ENCODE measurements at regions not wholly inside any gene's neighbourhood (a gene's known extent, or its start where the extent isn't known, plus 50 kb on each side); places are given as distances from the start of the nearest gene placed in this dataset.

GRCh38 chr3:168457954-168458539 lies 362.3 kb upstream of the GOLIM4 start:
- H3K9me2 ChIP-seq (ENCODE audit: low read depth, low read length), result no peaks in the 10 kb centered on the region
- H3K4me1 ChIP-seq (ENCODE audit: insufficient read depth, low read length, severe bottlenecking), result no peaks in the 10 kb centered on the region
- H4K20me1 ChIP-seq (ENCODE audit: insufficient read depth, low read length), result no peaks in the 10 kb centered on the region
- no peak for TF ChIP-seq EZH2 (IDR thresholded peaks at IDR 0.05; ENCODE audit: borderline replicate concordance, low read length)
- TF ChIP-seq, protein P1, sequence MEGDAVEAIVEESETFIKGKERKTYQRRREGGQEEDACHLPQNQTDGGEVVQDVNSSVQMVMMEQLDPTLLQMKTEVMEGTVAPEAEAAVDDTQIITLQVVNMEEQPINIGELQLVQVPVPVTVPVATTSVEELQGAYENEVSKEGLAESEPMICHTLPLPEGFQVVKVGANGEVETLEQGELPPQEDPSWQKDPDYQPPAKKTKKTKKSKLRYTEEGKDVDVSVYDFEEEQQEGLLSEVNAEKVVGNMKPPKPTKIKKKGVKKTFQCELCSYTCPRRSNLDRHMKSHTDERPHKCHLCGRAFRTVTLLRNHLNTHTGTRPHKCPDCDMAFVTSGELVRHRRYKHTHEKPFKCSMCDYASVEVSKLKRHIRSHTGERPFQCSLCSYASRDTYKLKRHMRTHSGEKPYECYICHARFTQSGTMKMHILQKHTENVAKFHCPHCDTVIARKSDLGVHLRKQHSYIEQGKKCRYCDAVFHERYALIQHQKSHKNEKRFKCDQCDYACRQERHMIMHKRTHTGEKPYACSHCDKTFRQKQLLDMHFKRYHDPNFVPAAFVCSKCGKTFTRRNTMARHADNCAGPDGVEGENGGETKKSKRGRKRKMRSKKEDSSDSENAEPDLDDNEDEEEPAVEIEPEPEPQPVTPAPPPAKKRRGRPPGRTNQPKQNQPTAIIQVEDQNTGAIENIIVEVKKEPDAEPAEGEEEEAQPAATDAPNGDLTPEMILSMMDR (IDR thresholded peaks at IDR 0.05; ENCODE audit: low read length), result no peak
- no peaks in the 10 kb centered on the region for H3F3A ChIP-seq (ENCODE audit: insufficient read depth, low read length)
- H3K4me3 ChIP-seq (ENCODE audit: low read depth, low read length, poor library complexity, severe bottlenecking), result no peak overlapping the region
- no peaks in the 10 kb centered on the region for H3K9me3 ChIP-seq (ENCODE audit: low read length)
- H3K4me2 ChIP-seq (ENCODE audit: low read length), result no peak overlapping the region
- no peaks in the 10 kb centered on the region for H3K27me3 ChIP-seq (ENCODE audit: insufficient read depth, low read length)
- H3K9ac ChIP-seq (ENCODE audit: low read length), result no peak overlapping the region
- no peak overlapping the region for H2AFZ ChIP-seq (ENCODE audit: low read length)
- no peaks in the 10 kb centered on the region for H3K36me3 ChIP-seq (ENCODE audit: insufficient read depth, low read length)
- H3K79me2 ChIP-seq (ENCODE audit: insufficient read depth, low read length), result no peaks in the 10 kb centered on the region
- no peak overlapping the region for H3K27ac ChIP-seq (ENCODE audit: low read depth, low read length, poor library complexity, severe bottlenecking)

DNA sequence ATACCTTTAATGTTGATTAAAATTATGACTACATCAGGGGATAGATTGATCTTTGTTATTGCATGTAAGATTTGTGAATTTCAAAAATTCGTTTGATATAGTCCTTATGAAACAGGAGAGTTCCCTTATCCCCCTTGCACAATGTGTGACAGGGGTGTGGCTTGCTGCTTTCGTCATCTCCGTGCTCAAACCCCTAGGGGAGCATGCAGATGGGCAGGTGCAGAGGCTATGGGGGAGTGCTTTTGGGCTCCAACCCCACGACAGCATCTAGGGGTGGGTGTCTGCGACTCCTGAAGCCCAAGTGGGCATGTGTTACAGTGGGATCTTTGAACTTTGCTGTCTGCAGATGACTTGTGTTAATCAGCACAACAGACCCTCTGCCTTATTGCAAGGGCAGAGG lies 360.1 kb upstream of the GOLIM4 start:
- Histone ChIP-seq H4K20me1 (ENCODE audit: insufficient read depth, low read length) (no peaks in the 10 kb centered on the region), H3K9ac (ENCODE audit: low read length) (no peak overlapping the region), H3K27me3 (ENCODE audit: insufficient read depth, low read length) (no peaks in the 10 kb centered on the region), H3K27ac (ENCODE audit: low read depth, low read length, poor library complexity, severe bottlenecking) (no peak overlapping the region), H3K9me2 (ENCODE audit: low read depth, low read length) (no peaks in the 10 kb centered on the region), H3F3A (ENCODE audit: insufficient read depth, low read length) (no peaks in the 10 kb centered on the region), H3K9me3 (ENCODE audit: low read length) (no peaks in the 10 kb centered on the region), H2AFZ (ENCODE audit: low read length) (no peak overlapping the region), H3K79me2 (ENCODE audit: insufficient read depth, low read length) (no peaks in the 10 kb centered on the region), H3K4me1 (ENCODE audit: insufficient read depth, low read length, severe bottlenecking) (no peaks in the 10 kb centered on the region), H3K4me2 (ENCODE audit: low read length) (no peak overlapping the region), H3K36me3 (ENCODE audit: insufficient read depth, low read length) (no peaks in the 10 kb centered on the region), H3K4me3 (ENCODE audit: low read depth, low read length, poor library complexity, severe bottlenecking) (no peak overlapping the region)
- TF ChIP-seq, protein P1 (IDR thresholded peaks at IDR 0.05; ENCODE audit: low read length), result no peak
- TF ChIP-seq EZH2 (IDR thresholded peaks at IDR 0.05; ENCODE audit: borderline replicate concordance, low read length), result no peak

- no peak overlapping the region for H3K9ac ChIP-seq (ENCODE audit: low read length)
- H3K9me3 ChIP-seq (ENCODE audit: low read length), result no peaks in the 10 kb centered on the region
- H2AFZ ChIP-seq (ENCODE audit: low read length), result no peak overlapping the region
- no peaks in the 10 kb centered on the region for H4K20me1 ChIP-seq (ENCODE audit: insufficient read depth, low read length)
- H3K9me2 ChIP-seq (ENCODE audit: low read depth, low read length), result no peaks in the 10 kb centered on the region
- H3K27me3 ChIP-seq (ENCODE audit: insufficient read depth, low read length), result no peaks in the 10 kb centered on the region
- no peak overlapping the region for H3K4me2 ChIP-seq (ENCODE audit: low read length)
- no peak overlapping the region for H3K4me3 ChIP-seq (ENCODE audit: low read depth, low read length, poor library complexity, severe bottlenecking)
- no peaks in the 10 kb centered on the region for H3K36me3 ChIP-seq (ENCODE audit: insufficient read depth, low read length)
- no peaks in the 10 kb centered on the region for H3K4me1 ChIP-seq (ENCODE audit: insufficient read depth, low read length, severe bottlenecking)
- H3F3A ChIP-seq (ENCODE audit: insufficient read depth, low read length), result no peaks in the 10 kb centered on the region
- no peaks in the 10 kb centered on the region for H3K79me2 ChIP-seq (ENCODE audit: insufficient read depth, low read length)
- TF ChIP-seq, protein P1 (IDR thresholded peaks at IDR 0.05; ENCODE audit: low read length), result no peak
- no peak for TF ChIP-seq EZH2 (IDR thresholded peaks at IDR 0.05; ENCODE audit: borderline replicate concordance, low read length)
- no peak overlapping the region for H3K27ac ChIP-seq (ENCODE audit: low read depth, low read length, poor library complexity, severe bottlenecking)
These were observed 357.9 kb upstream of the GOLIM4 start for GRCh38 chr3:168453623-168454022.
